ENCODE measurements at regions not wholly inside any gene's neighbourhood (a gene's known extent, or its start where the extent isn't known, plus 50 kb on each side); places are given as distances from the start of the nearest gene placed in this dataset.

DNA sequence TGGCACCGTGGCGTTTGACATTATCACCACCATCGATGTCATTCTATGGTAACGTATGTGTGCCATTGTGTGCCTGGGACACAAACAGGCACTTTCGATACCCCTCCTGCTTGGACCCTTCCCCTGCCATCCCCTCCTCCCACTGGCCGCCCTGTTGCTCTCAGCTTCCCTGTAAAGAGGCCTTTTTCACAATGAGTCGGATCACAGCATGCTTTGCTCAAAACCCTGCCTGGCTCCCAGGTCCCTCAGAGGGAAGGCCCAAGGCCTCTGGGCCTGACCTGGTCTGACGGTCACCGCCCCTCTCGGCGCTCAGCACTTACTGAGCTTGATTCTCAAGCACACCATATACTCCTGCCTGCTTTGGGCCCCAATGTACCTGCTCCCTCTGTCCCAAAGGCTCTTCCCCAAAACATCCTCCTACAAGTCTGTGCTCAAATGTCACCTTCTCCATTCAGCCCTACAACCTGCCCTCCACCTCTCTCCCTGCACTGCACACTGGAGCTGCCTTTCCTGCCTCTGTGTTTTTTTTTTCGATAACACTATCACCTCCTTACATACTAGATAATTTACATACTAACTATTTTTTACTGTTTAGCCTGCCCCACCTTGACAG is 303.8 kb downstream of the SOX9 start:
- no peak for DNase-seq (ENCODE audit: low read depth in 2 of 2)

GRCh38 chr17:72425133-72425793 is 304.4 kb downstream of the SOX9 start:
- DNase-seq (ENCODE audit: low read depth in 2 of 2), result no peak

DNA sequence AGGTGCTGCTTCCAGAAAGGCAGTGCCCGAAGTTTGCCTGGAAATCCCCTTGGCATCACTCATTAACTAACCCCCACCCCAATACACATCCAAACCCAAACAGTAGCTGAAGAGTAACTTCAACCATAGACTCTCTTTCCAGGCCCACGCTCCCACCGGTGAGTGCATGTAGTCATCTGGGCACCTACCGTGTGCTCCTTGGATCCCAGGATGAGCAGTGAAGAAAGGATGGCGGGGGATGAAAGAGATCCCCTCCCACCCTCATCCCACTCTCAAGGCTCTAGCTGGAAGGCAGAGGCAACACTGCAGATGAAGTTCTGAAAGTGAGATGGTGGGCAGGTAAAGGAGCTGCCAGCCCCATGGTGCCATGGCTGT is 305.0 kb downstream of the SOX9 start:
- no peak for DNase-seq (ENCODE audit: low read depth in 2 of 2)

- DNase-seq (ENCODE audit: low read depth in 2 of 2), result no peak
Observed at GRCh38 chr17:72426321-72426720, 305.5 kb downstream of the SOX9 start.

DNA sequence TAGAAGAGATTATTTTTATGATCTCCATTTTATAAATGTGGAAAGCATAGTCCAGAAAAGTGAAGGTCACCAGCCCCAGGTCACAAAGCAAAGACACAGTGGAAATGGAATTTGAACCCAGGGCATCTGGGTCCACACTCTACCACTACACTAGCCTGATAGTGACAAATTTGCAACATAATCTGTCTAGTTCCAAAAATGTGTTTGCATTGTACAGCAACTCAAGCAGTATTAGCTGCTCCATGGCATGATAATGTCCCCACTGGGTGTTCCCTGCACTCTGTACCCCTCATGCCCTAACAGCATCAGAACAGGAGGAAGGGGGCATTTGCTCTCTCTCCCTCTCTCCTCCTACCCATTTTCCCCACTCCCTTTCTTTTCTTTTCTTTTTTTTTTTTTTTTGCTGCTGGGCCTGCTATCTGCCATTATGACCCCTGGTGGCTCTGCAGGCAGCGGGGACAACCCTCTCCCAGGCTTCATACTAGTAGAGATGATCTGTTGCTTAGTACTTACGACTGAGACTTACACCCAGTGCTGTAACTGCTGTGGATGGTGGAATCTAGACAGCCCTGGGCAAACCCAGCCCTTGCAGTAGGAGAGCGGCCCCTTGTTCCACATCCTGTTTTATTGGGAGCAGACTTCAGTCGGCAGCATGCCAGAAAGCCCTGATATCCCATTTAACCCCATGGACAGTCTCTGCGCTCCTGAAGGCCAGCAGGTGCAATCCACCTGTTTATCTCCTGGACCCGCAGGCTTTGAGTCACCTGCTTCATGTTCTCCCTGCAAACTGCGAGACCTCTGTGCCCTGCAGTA is 306.3 kb downstream of the SOX9 start:
- no peak for DNase-seq (ENCODE audit: low read depth in 2 of 2)

- no peak for DNase-seq (ENCODE audit: low read depth in 2 of 2)
Observed at GRCh38 chr17:72427761-72428109, 306.9 kb downstream of the SOX9 start.

- no peak for DNase-seq (ENCODE audit: low read depth in 2 of 2)
Observed at GRCh38 chr17:72429066-72429638, 308.3 kb downstream of the SOX9 start.

GRCh38 chr17:72430611-72431432 is 310.0 kb downstream of the SOX9 start:
- DNase-seq (ENCODE audit: low read depth in 2 of 2), result no peak

DNA sequence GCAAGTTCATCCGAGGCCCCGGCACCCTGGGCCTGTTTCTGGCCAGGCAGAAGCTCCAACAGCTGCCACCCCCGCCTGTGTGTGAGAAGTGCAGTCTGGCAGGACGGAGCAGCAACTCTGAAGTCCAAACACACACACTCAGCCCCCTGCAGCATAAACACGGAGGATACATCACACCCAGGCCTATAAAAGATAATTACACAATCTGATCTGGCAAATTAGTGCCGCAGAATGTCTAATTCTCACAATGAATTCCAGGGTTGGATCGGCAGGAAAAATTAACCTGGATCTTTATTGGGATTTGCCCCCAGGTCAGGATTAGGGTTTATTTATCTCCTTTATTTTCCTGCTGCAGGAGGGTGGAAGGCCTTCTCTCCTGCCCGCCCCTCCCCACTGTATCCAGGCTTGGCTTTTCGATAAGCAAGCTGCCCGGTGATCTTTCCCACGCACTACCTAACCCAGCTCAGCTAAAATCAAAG is 311.4 kb downstream of the SOX9 start:
- DNase-seq (ENCODE audit: low read depth in 2 of 2), result no peak

DNA sequence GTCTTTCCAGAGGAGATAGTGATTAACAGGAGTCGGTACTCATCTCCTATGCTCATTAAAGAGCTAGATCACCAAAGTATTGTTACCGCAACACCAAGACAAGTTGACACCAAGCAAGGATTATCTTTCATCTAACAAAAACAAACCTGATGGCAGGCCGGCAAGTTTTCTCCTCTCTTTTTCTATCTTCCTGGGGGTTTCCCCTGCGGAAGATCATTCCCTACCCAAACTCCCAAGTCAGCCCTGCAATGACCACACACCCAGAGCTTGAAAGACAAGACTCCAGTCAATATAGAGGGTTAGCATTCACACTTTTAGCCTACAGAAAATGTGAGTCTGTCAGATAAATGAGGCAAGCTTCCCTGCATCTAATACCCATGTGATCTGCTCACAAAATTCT is 312.1 kb downstream of the SOX9 start:
- DNase-seq (ENCODE audit: low read depth in 2 of 2), result no peak

GRCh38 chr17:72433797-72434196 is 313.0 kb downstream of the SOX9 start:
- DNase-seq (ENCODE audit: low read depth in 2 of 2), result no peak

GRCh38 chr17:72434581-72434980 is 313.8 kb downstream of the SOX9 start:
- DNase-seq (ENCODE audit: low read depth in 2 of 2), result no peak

GRCh38 chr17:72434991-72435618 is 314.3 kb downstream of the SOX9 start:
- DNase-seq (ENCODE audit: low read depth in 2 of 2), result no peak

DNA sequence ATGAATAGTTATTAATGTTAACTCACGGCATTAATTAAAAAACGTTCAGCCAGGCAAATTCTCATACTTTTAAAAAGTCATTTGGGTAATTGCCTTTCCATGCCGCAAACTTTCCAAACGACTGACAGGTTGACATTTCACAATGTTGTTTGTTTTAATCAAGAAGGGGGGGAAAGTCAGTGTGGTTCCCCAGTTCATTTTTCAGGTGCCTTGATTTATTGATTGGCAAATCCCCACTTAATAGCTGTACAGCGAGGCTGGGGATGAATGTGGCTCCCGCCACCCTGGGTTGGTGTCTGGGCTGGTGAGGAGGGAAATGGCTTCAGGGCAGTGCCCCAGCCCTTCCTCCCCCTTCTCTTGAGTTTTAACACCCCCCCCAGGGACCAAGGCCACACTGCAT is 318.0 kb downstream of the SOX9 start:
- DNase-seq (ENCODE audit: low read depth in 2 of 2), result no peak

GRCh38 chr17:72439893-72440502 is 319.2 kb downstream of the SOX9 start:
- DNase-seq (ENCODE audit: low read depth in 2 of 2), result no peak

DNA sequence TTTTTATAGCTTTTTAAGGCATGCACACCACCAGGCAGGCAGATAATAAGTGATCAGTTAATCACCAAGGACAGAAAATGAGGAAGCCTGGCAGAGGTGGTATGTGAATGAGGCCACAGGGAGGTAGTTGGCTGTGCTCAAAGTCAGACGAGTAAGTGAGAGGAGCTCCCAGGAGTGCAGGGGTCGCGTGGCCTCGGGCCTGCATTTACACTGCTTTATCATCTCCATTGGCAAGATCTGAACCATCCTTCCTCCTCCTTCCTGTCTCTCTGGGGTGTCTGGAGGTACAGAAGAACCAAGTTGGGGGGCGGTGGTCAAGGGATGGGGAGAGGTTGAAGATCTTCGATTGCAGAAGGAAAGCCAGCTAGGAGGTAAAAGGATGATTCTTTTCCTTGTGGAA is 320.1 kb downstream of the SOX9 start:
- no peak for DNase-seq (ENCODE audit: low read depth in 2 of 2)

DNA sequence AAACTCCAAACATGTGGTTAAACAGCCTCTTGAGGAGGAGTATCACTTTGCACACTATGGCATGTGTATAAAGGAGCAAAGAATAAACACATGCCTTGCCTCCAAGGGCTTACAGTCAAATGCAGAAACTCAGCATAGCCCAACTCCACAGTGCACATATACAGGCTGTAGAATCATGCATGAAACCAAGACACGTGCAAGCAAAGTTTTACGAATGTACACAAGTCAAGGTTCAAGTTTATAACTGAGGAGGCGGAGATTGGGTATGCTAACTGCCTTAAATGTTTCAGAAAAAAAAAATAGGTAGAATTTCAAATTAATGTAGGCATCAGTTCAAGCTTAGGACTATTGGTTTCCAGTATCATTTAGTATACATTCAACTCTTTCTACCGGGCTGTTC is 321.1 kb downstream of the SOX9 start:
- DNase-seq (ENCODE audit: low read depth in 2 of 2), result no peak

- no peak for DNase-seq (ENCODE audit: low read depth in 2 of 2)
Observed at GRCh38 chr17:72444517-72445054, 323.8 kb downstream of the SOX9 start.

- no peak for DNase-seq (ENCODE audit: low read depth in 2 of 2)
Observed at GRCh38 chr17:72445055-72445991, 324.5 kb downstream of the SOX9 start.
